Activated CD8-positive, alpha-beta memory T cell treated with anti-CD3 and anti-CD28 coated beads, Interleukin-2, amount 10 ng/mL, durations not matched to agents 7 days and 5 days (primary cell): ENCODE measurements at regions not wholly inside any gene's neighbourhood (a gene's known extent, or its start where the extent isn't known, plus 50 kb on each side); places are given as distances from the start of the nearest gene placed in this dataset.
A peak's percentile ranks its signal among the peaks of the same experiment; 100 is the strongest.

Experiments used
- ATAC-seq: fragments of 150-1000 bp; cut with Tn5 transposase; one replicate; pipeline ENCODE4 v1.10.0; 2021; ENCODE audit warnings: moderate library complexity
- CTCF ChIA-PET: fragments of 350-600 bp; sonication (Branson Sonifier 250); formaldehyde crosslinking; loops from one replicate; lab custom pipeline; 2021; ENCODE audit warnings: antibody characterized with exemption; lab: Charles Lee
- DNase-seq: peaks from one replicate; pipeline ENCODE4 v3.0.0-alpha.2; 2020
- H3K27ac Mint-ChIP-seq: one replicate; pipeline ENCODE4 v1.8.0; 2021; ENCODE audit warnings: mild to moderate bottlenecking, mixed read lengths
- H3K27me3 Mint-ChIP-seq: one replicate; pipeline ENCODE4 v1.8.0; 2021; ENCODE audit warnings: mixed read lengths
- H3K36me3 Mint-ChIP-seq: one replicate; pipeline ENCODE4 v1.8.0; 2021; ENCODE audit warnings: mild to moderate bottlenecking, mixed read lengths
- H3K4me1 Mint-ChIP-seq: one replicate; pipeline ENCODE4 v1.8.0; 2021; ENCODE audit warnings: mixed read lengths
- H3K4me3 Mint-ChIP-seq: one replicate; pipeline ENCODE4 v1.8.0; 2021; ENCODE audit warnings: mild to moderate bottlenecking, moderate library complexity, mixed read lengths
- H3K9me3 Mint-ChIP-seq: one replicate; pipeline ENCODE4 v1.8.0; 2022; ENCODE audit warnings: low read depth, mixed read lengths

GRCh38 chr10:110394898-110395297, 90.2 kb upstream of the SMNDC1 start:
- CTCF ChIA-PET, result interaction anchor here (1.5 kb wide), 1 partner anchor 16 kb away, joined by 3 read pairs; no protein-coding TSS in a partner anchor
- H3K27me3 Mint-ChIP-seq, result no peaks in the 10 kb centered on the region
- ATAC-seq (no peak), DNase-seq (no peak)
- H3K27ac Mint-ChIP-seq, result no peak overlapping the region
- H3K4me3 Mint-ChIP-seq, result no peak overlapping the region
- no peaks in the 10 kb centered on the region for H3K9me3 Mint-ChIP-seq
- H3K4me1 Mint-ChIP-seq, result peaks cover 48% of the 10 kb centered on the region
- H3K36me3 Mint-ChIP-seq, result peaks cover 3% of the 10 kb centered on the region

GRCh38 chr10:110395350-110396283, 90.9 kb upstream of the SMNDC1 start:
- peaks cover 3% of the 10 kb centered on the region for H3K36me3 Mint-ChIP-seq
- DNase-seq (peak; percentile 71), ATAC-seq (peak; percentile 65)
- no peaks in the 10 kb centered on the region for H3K27me3 Mint-ChIP-seq
- CTCF ChIA-PET, result interaction anchor here (1.0 to 1.5 kb wide), 4 partner anchors 11 to 91 kb away, joined by 3 to 4 read pairs (median 4); partner anchors contain the start of gene SMNDC1
- H3K27ac Mint-ChIP-seq, result peak overlapping the region; percentile 64
- peaks cover 55% of the 10 kb centered on the region for H3K4me1 Mint-ChIP-seq
- no peaks in the 10 kb centered on the region for H3K9me3 Mint-ChIP-seq
- H3K4me3 Mint-ChIP-seq, result no peak overlapping the region

GRCh38 chr10:110396284-110396651, 91.5 kb upstream of the SMNDC1 start:
- CTCF ChIA-PET, result interaction anchor here (1.0 to 1.5 kb wide), 3 partner anchors 11 to 92 kb away, joined by 3 to 4 read pairs (median 4); partner anchors contain the start of gene SMNDC1
- no peaks in the 10 kb centered on the region for H3K9me3 Mint-ChIP-seq
- ATAC-seq, result no peak
- peaks cover 56% of the 10 kb centered on the region for H3K4me1 Mint-ChIP-seq
- peak overlapping the region; percentile 16 for H3K27ac Mint-ChIP-seq
- no peaks in the 10 kb centered on the region for H3K27me3 Mint-ChIP-seq
- no peak for DNase-seq
- peaks cover 1% of the 10 kb centered on the region for H3K36me3 Mint-ChIP-seq
- H3K4me3 Mint-ChIP-seq, result no peak overlapping the region

- Mint-ChIP-seq H3K27ac (no peak overlapping the region), H3K9me3 (no peaks in the 10 kb centered on the region), H3K4me3 (no peak overlapping the region), H3K4me1 (peaks cover 65% of the 10 kb centered on the region), H3K36me3 (peaks cover 1% of the 10 kb centered on the region), H3K27me3 (no peaks in the 10 kb centered on the region)
- CTCF ChIA-PET, result interaction anchor here (1.0 to 1.6 kb wide), 3 partner anchors 9 to 17 kb away, joined by 3 to 5 read pairs (median 4); no protein-coding TSS in a partner anchor
- DNase-seq (no peak), ATAC-seq (no peak)
Measured at GRCh38 chr10:110397856-110398255, 93.1 kb upstream of the SMNDC1 start.

- Mint-ChIP-seq H3K4me3 (no peak overlapping the region), H3K9me3 (no peaks in the 10 kb centered on the region), H3K27ac (peak overlapping the region; percentile 9), H3K27me3 (no peaks in the 10 kb centered on the region), H3K4me1 (peaks cover 63% of the 10 kb centered on the region), H3K36me3 (peaks cover 1% of the 10 kb centered on the region)
- DNase-seq (no peak), ATAC-seq (no peak)
- CTCF ChIA-PET, result interaction anchor here (1.0 to 1.6 kb wide), 3 partner anchors 10 to 16 kb away, joined by 3 to 5 read pairs (median 4); no protein-coding TSS in a partner anchor
Measured at GRCh38 chr10:110398419-110399105, 93.8 kb upstream of the SMNDC1 start.

GRCh38 chr10:110399106-110399964, 94.6 kb upstream of the SMNDC1 start:
- H3K27me3 Mint-ChIP-seq, result no peaks in the 10 kb centered on the region
- no peak for ATAC-seq
- H3K9me3 Mint-ChIP-seq, result no peaks in the 10 kb centered on the region
- H3K4me1 Mint-ChIP-seq, result peaks cover 66% of the 10 kb centered on the region
- H3K36me3 Mint-ChIP-seq, result peaks cover 1% of the 10 kb centered on the region
- DNase-seq, result no peak
- H3K27ac Mint-ChIP-seq, result peak overlapping the region; percentile 9
- no peak overlapping the region for H3K4me3 Mint-ChIP-seq
- CTCF ChIA-PET, result interaction anchor here (0.9 kb wide), 1 partner anchor 9 kb away, joined by 3 read pairs; no protein-coding TSS in a partner anchor

GRCh38 chr10:110399965-110400933, 95.5 kb upstream of the SMNDC1 start:
- peaks cover 66% of the 10 kb centered on the region for H3K4me1 Mint-ChIP-seq
- peak overlapping the region; percentile 37 for H3K27ac Mint-ChIP-seq
- no peaks in the 10 kb centered on the region for H3K9me3 Mint-ChIP-seq
- H3K4me3 Mint-ChIP-seq, result no peak overlapping the region
- ATAC-seq (no peak), DNase-seq (no peak)
- no peaks in the 10 kb centered on the region for H3K27me3 Mint-ChIP-seq
- H3K36me3 Mint-ChIP-seq, result peaks cover 1% of the 10 kb centered on the region
- CTCF ChIA-PET, result interaction anchor here (0.9 kb wide), 2 partner anchors 8 to 46 kb away, joined by 3 read pairs; no protein-coding TSS in a partner anchor

- ATAC-seq, result no peak
- CTCF ChIA-PET, result interaction anchor here (0.9 to 1.5 kb wide), 2 partner anchors 9 to 47 kb away, joined by 3 to 4 read pairs; no protein-coding TSS in a partner anchor
Measured at GRCh38 chr10:110401401-110402076, 96.2 kb upstream of the DUSP5 start.

GRCh38 chr10:110402077-110402416, 95.7 kb upstream of the DUSP5 start:
- Mint-ChIP-seq H3K9me3 (no peaks in the 10 kb centered on the region), H3K27ac (no peak overlapping the region)

More at GRCh38 chr10:110401401-110402076, 96.2 kb upstream of the DUSP5 start:
- no peaks in the 10 kb centered on the region for H3K9me3 Mint-ChIP-seq
- no peak overlapping the region for H3K4me3 Mint-ChIP-seq
- H3K27me3 Mint-ChIP-seq, result no peaks in the 10 kb centered on the region
- no peak for DNase-seq
- no peak overlapping the region for H3K27ac Mint-ChIP-seq
- H3K36me3 Mint-ChIP-seq, result no peaks in the 10 kb centered on the region
- H3K4me1 Mint-ChIP-seq, result peaks cover 61% of the 10 kb centered on the region

GRCh38 chr10:110403593-110403992, 94.1 kb upstream of the DUSP5 start:
- Mint-ChIP-seq H3K27me3 (no peaks in the 10 kb centered on the region), H3K4me1 (peaks cover 53% of the 10 kb centered on the region), H3K4me3 (no peak overlapping the region), H3K9me3 (no peaks in the 10 kb centered on the region), H3K27ac (no peak overlapping the region), H3K36me3 (no peaks in the 10 kb centered on the region)
- CTCF ChIA-PET, result no interaction called here
- no peak for ATAC-seq
- DNase-seq, result no peak

More at GRCh38 chr10:110402077-110402416, 95.7 kb upstream of the DUSP5 start:
- H3K4me1 Mint-ChIP-seq, result peaks cover 61% of the 10 kb centered on the region
- H3K4me3 Mint-ChIP-seq, result no peak overlapping the region
- no peaks in the 10 kb centered on the region for H3K27me3 Mint-ChIP-seq
- no peaks in the 10 kb centered on the region for H3K36me3 Mint-ChIP-seq
- CTCF ChIA-PET, result interaction anchor here (1.1 to 1.5 kb wide), 2 partner anchors 10 to 48 kb away, joined by 4 read pairs; no protein-coding TSS in a partner anchor
- DNase-seq, result no peak
- ATAC-seq, result no peak

- H3K9me3 Mint-ChIP-seq, result no peaks in the 10 kb centered on the region
- no peak for DNase-seq
- CTCF ChIA-PET, result no interaction called here
- H3K36me3 Mint-ChIP-seq, result no peaks in the 10 kb centered on the region
- no peaks in the 10 kb centered on the region for H3K27me3 Mint-ChIP-seq
- H3K4me1 Mint-ChIP-seq, result peaks cover 44% of the 10 kb centered on the region
- no peak overlapping the region for H3K4me3 Mint-ChIP-seq
- ATAC-seq, result no peak
- no peak overlapping the region for H3K27ac Mint-ChIP-seq
Measured at GRCh38 chr10:110404413-110404812, 93.3 kb upstream of the DUSP5 start.
